GM23338 (cell line): ENCODE measurements at regions not wholly inside any gene's neighbourhood (a gene's known extent, or its start where the extent isn't known, plus 50 kb on each side); places are given as distances from the start of the nearest gene placed in this dataset.

Experiments used
- ATAC-seq: fragments of 200-7000 bp; cut with Tn5 transposase; 3 replicates; pipeline ENCODE4 v1.9.1; 2020
- DNase-seq: peaks from one replicate; pipeline ENCODE4 v3.0.0-alpha.2; 2015; ENCODE audit warnings: low spot score
- H2AFZ ChIP-seq: fragments of 200-600 bp; sonication (generic); 2 replicates; pipeline ENCODE4 v1.8.0; 2016; ENCODE audit warnings: antibody characterized with exemption, mild to moderate bottlenecking, moderate library complexity
- H3F3A ChIP-seq: fragments of 200-600 bp; sonication (generic); replicated peaks from 2 replicates; pipeline ENCODE4 v1.8.0; 2017; ENCODE audit warnings: antibody characterized with exemption, mixed run types, low read depth
- H3K27ac ChIP-seq: fragments of 200-600 bp; sonication (generic); 2 replicates; pipeline ENCODE4 v1.6.1; 2016; ENCODE audit warnings: low read depth
- H3K27me3 ChIP-seq: fragments of 200-600 bp; sonication (generic); 2 replicates; pipeline ENCODE4 v1.8.0; 2016; ENCODE audit warnings: mild to moderate bottlenecking, mixed run types, moderate library complexity; ENCODE audit not compliant: insufficient read depth
- H3K36me3 ChIP-seq: fragments of 200-600 bp; sonication (generic); 2 replicates; pipeline ENCODE4 v1.8.0; 2016; ENCODE audit warnings: mild to moderate bottlenecking; ENCODE audit not compliant: insufficient read depth
- H3K4me1 ChIP-seq: fragments of 200-600 bp; sonication (generic); 2 replicates; pipeline ENCODE4 v1.8.0; 2016; ENCODE audit warnings: mild to moderate bottlenecking, moderate library complexity; ENCODE audit not compliant: insufficient read depth
- H3K4me2 ChIP-seq: fragments of 200-600 bp; sonication (generic); 2 replicates; pipeline ENCODE4 v1.7.1; 2017; ENCODE audit warnings: mixed run types
- H3K4me3 ChIP-seq: fragments of 200-600 bp; sonication (generic); 2 replicates; pipeline ENCODE4 v1.6.1; 2016; ENCODE audit warnings: mixed run types
- H3K79me2 ChIP-seq: fragments of 200-600 bp; sonication (generic); replicated peaks from 2 replicates; pipeline ENCODE4 v1.8.0; 2017; ENCODE audit warnings: mild to moderate bottlenecking; ENCODE audit not compliant: insufficient read depth
- H3K9me2 ChIP-seq: fragments of 200-600 bp; sonication (generic); 2 replicates; pipeline ENCODE4 v1.8.0; 2017; ENCODE audit not compliant: insufficient read depth
- H4K20me1 ChIP-seq: fragments of 200-600 bp; sonication (generic); replicated peaks from 2 replicates; pipeline ENCODE4 v1.8.0; 2017; ENCODE audit warnings: mild to moderate bottlenecking; ENCODE audit not compliant: insufficient read depth
- H3K27ac Mint-ChIP-seq: 2 replicates; pipeline ENCODE4 v1.8.0; 2020; ENCODE audit warnings: inconsistent platforms, mild to moderate bottlenecking, moderate library complexity, mixed read lengths
- H3K27me3 Mint-ChIP-seq: 3 replicates; pipeline ENCODE4 v1.8.0; 2022; ENCODE audit warnings: low read depth, mild to moderate bottlenecking, moderate library complexity, mixed read lengths, inconsistent platforms; ENCODE audit not compliant: insufficient read depth, poor library complexity
- H3K36me3 Mint-ChIP-seq: 3 replicates; pipeline ENCODE4 v1.8.0; 2021; ENCODE audit warnings: low read depth, mild to moderate bottlenecking, inconsistent platforms, moderate library complexity, mixed read lengths
- H3K4me1 Mint-ChIP-seq: 3 replicates; pipeline ENCODE4 v1.8.0; 2020; ENCODE audit warnings: mild to moderate bottlenecking, inconsistent platforms, mixed read lengths
- H3K4me3 Mint-ChIP-seq: 3 replicates; pipeline ENCODE4 v1.8.0; 2021; ENCODE audit warnings: moderate library complexity, mild to moderate bottlenecking, inconsistent platforms, mixed read lengths
- H3K9me3 Mint-ChIP-seq: 3 replicates; pipeline ENCODE4 v1.8.0; 2020; ENCODE audit warnings: moderate library complexity, mild to moderate bottlenecking, inconsistent platforms, mixed read lengths
- CREB1 ChIP-seq: fragments of 250-450 bp; sonication (Bioruptor Pico); IDR thresholded peaks from 2 replicates; pipeline ENCODE4 v1.5.0; 2020; ENCODE audit warnings: low read depth, mild to moderate bottlenecking, moderate library complexity
- CTCF ChIP-seq, 2 experiments: fragments of 200-600 bp in 1 of 2; sonication (generic) in 1 of 2; conservative IDR thresholded peaks; 2 replicates each; pipeline versions ENCODE4 v1.5.1 to v1.6.1; 2016 to 2017; ENCODE audit warnings: antibody characterized with exemption in 2 of 2, low read depth in 2 of 2, mild to moderate bottlenecking in 2 of 2, moderate library complexity in 1 of 2
- ETS1 ChIP-seq: IDR thresholded peaks from 2 replicates; pipeline ENCODE4 v1.6.1; 2016; ENCODE audit warnings: antibody characterized with exemption
- EZH2 ChIP-seq: fragments of 200-600 bp; sonication (generic); IDR thresholded peaks from one replicate; pipeline ENCODE4 v1.8.0; 2017; ENCODE audit warnings: antibody characterized with exemption, mild to moderate bottlenecking, low read depth; ENCODE audit not compliant: unreplicated experiment
- EZH2phosphoT487 ChIP-seq: fragments of 200-600 bp; sonication (generic); IDR thresholded peaks from one replicate; pipeline ENCODE4 v1.8.1; 2018; ENCODE audit warnings: antibody characterized with exemption; ENCODE audit not compliant: unreplicated experiment
- JUNB ChIP-seq: IDR thresholded peaks from one replicate; pipeline ENCODE4 v1.6.1; 2016; ENCODE audit warnings: antibody characterized with exemption; ENCODE audit not compliant: unreplicated experiment
- NANOG ChIP-seq: IDR thresholded peaks from 2 replicates; pipeline ENCODE4 v1.6.1; 2016; ENCODE audit warnings: antibody characterized with exemption, borderline replicate concordance
- POLR2AphosphoS5 ChIP-seq: IDR thresholded peaks from 2 replicates; pipeline ENCODE4 v1.6.1; 2016; ENCODE audit warnings: antibody characterized with exemption, low read depth
- REST ChIP-seq: IDR thresholded peaks from one replicate; pipeline ENCODE4 v1.6.1; 2018; ENCODE audit warnings: antibody characterized with exemption; ENCODE audit not compliant: unreplicated experiment
- STAT1 ChIP-seq: IDR thresholded peaks from one replicate; pipeline ENCODE4 v1.6.1; 2016; ENCODE audit warnings: antibody characterized with exemption; ENCODE audit not compliant: unreplicated experiment
- ZNF114 ChIP-seq: fragments of 250-450 bp; sonication (Bioruptor Pico); IDR thresholded peaks from 2 replicates; pipeline ENCODE4 v1.5.0; 2020; ENCODE audit warnings: mild to moderate bottlenecking, moderate library complexity
- ZNF331 ChIP-seq: fragments of 250-450 bp; sonication (Bioruptor Pico); IDR thresholded peaks from 2 replicates; pipeline ENCODE4 v1.5.0; 2020; ENCODE audit warnings: low read depth, mild to moderate bottlenecking, moderate library complexity
- ZNF462 ChIP-seq: fragments of 250-450 bp; sonication (Bioruptor Pico); IDR thresholded peaks from 2 replicates; pipeline ENCODE4 v1.5.0; 2020; ENCODE audit warnings: mild to moderate bottlenecking, moderate library complexity

GRCh38 chr13:47421525-47421924 is 524.7 kb upstream of the HTR2A start:
- Histone ChIP-seq H2AFZ (no peak overlapping the region), H3K4me1 (no peaks in the 10 kb centered on the region), H3K4me2 (no peak overlapping the region), H3K4me3 (no peak overlapping the region), H3F3A (no peaks in the 10 kb centered on the region), H4K20me1 (no peaks in the 10 kb centered on the region), H3K79me2 (no peaks in the 10 kb centered on the region), H3K9me2 (no peaks in the 10 kb centered on the region; the same call in 1 of the 2 replicates), H3K36me3 (no peaks in the 10 kb centered on the region), H3K27me3 (no peaks in the 10 kb centered on the region), H3K27ac (no peak overlapping the region)
- TF ChIP-seq EZH2, result no peak
- no peak for TF ChIP-seq EZH2phosphoT487
- TF ChIP-seq ETS1, result no peak
- no peak for TF ChIP-seq JUNB
- TF ChIP-seq ZNF331, result no peak
- no peak for TF ChIP-seq CREB1 (CRISPR knock-in tag)
- no peak for TF ChIP-seq ZNF462 (CRISPR knock-in tag)
- TF ChIP-seq NANOG, result no peak
- TF ChIP-seq REST, result no peak
- TF ChIP-seq ZNF114 (CRISPR knock-in tag), result no peak
- no peak for TF ChIP-seq STAT1
- no peak for TF ChIP-seq CTCF (conservative IDR thresholded peaks at IDR 0.05; ENCODE audit: low read depth in 2 of 2)
- no peak for TF ChIP-seq POLR2AphosphoS5
- Mint-ChIP-seq H3K4me1 (no peaks in the 10 kb centered on the region), H3K36me3 (no peaks in the 10 kb centered on the region), H3K9me3 (no peaks in the 10 kb centered on the region), H3K27me3 (peaks cover 1% of the 10 kb centered on the region), H3K4me3 (no peak overlapping the region), H3K27ac (no peak overlapping the region)
- DNase-seq (no peak), ATAC-seq (no peak)
